Dedifferentiated amniotic fluid mesenchymal stem cell (primary cell): ENCODE measurements at regions not wholly inside any gene's neighbourhood (a gene's known extent, or its start where the extent isn't known, plus 50 kb on each side); places are given as distances from the start of the nearest gene placed in this dataset.

Experiments
- DNase-seq: peaks from one replicate; pipeline ENCODE4 v3.0.0-alpha.2; 2016; ENCODE audit errors: extremely low spot score

- DNase-seq: no peak
Observed at GRCh38 chr22:44387486-44387885, 74.7 kb upstream of the SHISAL1 start.

GRCh38 chr22:44386386-44387035 lies 73.8 kb upstream of the SHISAL1 start:
- DNase-seq: no peak

- no peak for DNase-seq
Observed at GRCh38 chr22:44385781-44386180, 73.0 kb upstream of the SHISAL1 start.

GRCh38 chr22:44385296-44385610 lies 72.5 kb upstream of the SHISAL1 start:
- DNase-seq: no peak

- DNase-seq: no peak
Observed at GRCh38 chr22:44384563-44385295, 72.0 kb upstream of the SHISAL1 start.

- no peak for DNase-seq
Observed at GRCh38 chr22:44383652-44384562, 71.2 kb upstream of the SHISAL1 start.

GRCh38 chr22:44383064-44383575 lies 70.4 kb upstream of the SHISAL1 start:
- DNase-seq: no peak

GRCh38 chr22:44382116-44383038 lies 69.6 kb upstream of the SHISAL1 start:
- no peak for DNase-seq

GRCh38 chr22:44381761-44382115 lies 69.0 kb upstream of the SHISAL1 start:
- no peak for DNase-seq

- no peak for DNase-seq
Observed at GRCh38 chr22:44380756-44381486, 68.2 kb upstream of the SHISAL1 start.

- DNase-seq: no peak
Observed at GRCh38 chr22:44379817-44380755, 67.3 kb upstream of the SHISAL1 start.

- DNase-seq: no peak
Observed at GRCh38 chr22:44378380-44378779, 65.6 kb upstream of the SHISAL1 start.

- no peak for DNase-seq
Observed at GRCh38 chr22:44375451-44375850, 62.7 kb upstream of the SHISAL1 start.

- no peak for DNase-seq
Observed at GRCh38 chr22:44373234-44373633, 60.5 kb upstream of the SHISAL1 start.

GRCh38 chr22:44372611-44373010 lies 59.9 kb upstream of the SHISAL1 start:
- no peak for DNase-seq

- no peak for DNase-seq
Observed at GRCh38 chr22:44371741-44372525, 59.2 kb upstream of the SHISAL1 start.

GRCh38 chr22:44369916-44370801 lies 57.4 kb upstream of the SHISAL1 start:
- DNase-seq: no peak

- DNase-seq: no peak
Observed at GRCh38 chr22:44369293-44369661, 56.5 kb upstream of the SHISAL1 start.
